GM21529 (cell line): ENCODE measurements at regions not wholly inside any gene's neighbourhood (a gene's known extent, or its start where the extent isn't known, plus 50 kb on each side); places are given as distances from the start of the nearest gene placed in this dataset.
A peak's percentile ranks its signal among the peaks of the same experiment; 100 is the strongest.
"Not testable (repeated sequence)": the region's sequence is repeated elsewhere in the genome, so short reads cannot be mapped to it uniquely, and the experiment has no call there.

Source experiments
- ATAC-seq: cut with Tn5 transposase; IDR thresholded peaks from one replicate; pipeline ENCODE4 v1.9.1; 2021; ENCODE audit not compliant: unreplicated experiment

- no peak for ATAC-seq
Observed at GRCh38 chr6:27547157-27548075, 74.5 kb upstream of the ZNF184 start.

GRCh38 chr6:27546522-27546921 is 73.6 kb upstream of the ZNF184 start:
- ATAC-seq, result no peak

GRCh38 chr6:27545271-27546046 is 72.6 kb upstream of the ZNF184 start:
- peak; percentile 74 for ATAC-seq

GRCh38 chr6:27544612-27545260 is 71.8 kb upstream of the ZNF184 start:
- no peak for ATAC-seq

- not testable (repeated sequence) for ATAC-seq
Observed at GRCh38 chr6:27544135-27544534, 71.2 kb upstream of the ZNF184 start.

- no peak for ATAC-seq
Observed at GRCh38 chr6:27542485-27542884, 69.6 kb upstream of the ZNF184 start.

- no peak for ATAC-seq
Observed at GRCh38 chr6:27541933-27542297, 69.0 kb upstream of the ZNF184 start.

GRCh38 chr6:27541212-27541932 is 68.5 kb upstream of the ZNF184 start:
- ATAC-seq, result no peak

GRCh38 chr6:27539551-27539950 is 66.6 kb upstream of the ZNF184 start:
- ATAC-seq, result no peak

GRCh38 chr6:27532820-27533538 is 60.1 kb upstream of the ZNF184 start:
- ATAC-seq, result no peak

GRCh38 chr6:27531772-27532459 is 59.0 kb upstream of the ZNF184 start:
- ATAC-seq, result no peak

- ATAC-seq, result not testable (repeated sequence)
Observed at GRCh38 chr6:27529796-27530195, 56.9 kb upstream of the ZNF184 start.

GRCh38 chr6:27528714-27529113 is 55.8 kb upstream of the ZNF184 start:
- no peak for ATAC-seq
